ENCODE measurements at regions not wholly inside any gene's neighbourhood (a gene's known extent, or its start where the extent isn't known, plus 50 kb on each side); places are given as distances from the start of the nearest gene placed in this dataset.

GRCh38 chr7:131606346-131607290, 50.2 kb upstream of the PODXL start:
- in situ Hi-C loops (cut with HindIII; ENCODE audit: low pct_unique_long_range_greater_than_20kb, low sequenced_read_pairs): no loop called here

More at GRCh38 chr7:131606346-131607290, 50.2 kb upstream of the PODXL start:
- no peak for DNase-seq (ENCODE audit: low read depth)

Measured in Caki2 (cell line).